ENCODE measurements at regions not wholly inside any gene's neighbourhood (a gene's known extent, or its start where the extent isn't known, plus 50 kb on each side); places are given as distances from the start of the nearest gene placed in this dataset.

- no peak overlapping the region for H3K27ac ChIP-seq (ENCODE audit: insufficient read length, low read depth, low read length)
- no peaks in the 10 kb centered on the region for H3K23me2 ChIP-seq (ENCODE audit: insufficient read length, low read depth, low read length, poor library complexity, severe bottlenecking)
- no peaks in the 10 kb centered on the region for H3K79me2 ChIP-seq (ENCODE audit: insufficient read depth, low read length)
- no peak overlapping the region for H3K23ac ChIP-seq (ENCODE audit: insufficient read length, low read depth, low read length)
- Mint-ChIP-seq H3K36me3 (ENCODE audit: insufficient read depth in 1 of 3, low read depth in 3 of 3) (peaks cover 0 to 7% (median 5%) of the 10 kb centered on the region in 3 experiments; a peak in 4 of 7 replicates), H3K4me3 (no peak overlapping the region), H3K4me1 (peaks cover 36 to 44% of the 10 kb centered on the region in 2 experiments), H3K27ac (0 out of 7 replicates have a peak overlapping the region, but pooled peaks of 1 of the 3 experiments have one; percentile 70), H3K9me3 (peaks cover 9 to 12% of the 10 kb centered on the region in 2 experiments; a peak in 4 of 5 replicates), H3K27me3 (ENCODE audit: low read depth) (no peaks in the 10 kb centered on the region)
- H3K56ac ChIP-seq (ENCODE audit: insufficient read length, low read depth, low read length): no peak overlapping the region
- H4K8ac ChIP-seq (replicated peaks; ENCODE audit: insufficient read length, low read depth, low read length): no peak overlapping the region
- H3T11ph ChIP-seq (ENCODE audit: low read length): no peak overlapping the region
- H3K4me2 ChIP-seq (ENCODE audit: insufficient read depth, insufficient read length, low read length): no peak overlapping the region
- H2AFZ ChIP-seq (ENCODE audit: low read length): no peak overlapping the region
- H3K9ac ChIP-seq (ENCODE audit: extremely low read depth, insufficient read length, low read length): no peak overlapping the region
- no peaks in the 10 kb centered on the region for H3K79me1 ChIP-seq (ENCODE audit: insufficient read depth, low read depth, low read length, poor library complexity, severe bottlenecking)
- WGBS (ENCODE audit: extremely low coverage, insufficient read length, low lambda C conversion rate): no CpG with 5 or more reads among the region's 1 CpG
- no peak overlapping the region for H3K4ac ChIP-seq (ENCODE audit: low read depth, low read length)
- H3K4me1 ChIP-seq (ENCODE audit: insufficient read depth, low read length): peaks cover 3% of the 10 kb centered on the region; the same call in 1 of the 2 replicates
- no peak overlapping the region for H3K18ac ChIP-seq (ENCODE audit: insufficient read length, low read depth, low read length)
- no peaks in the 10 kb centered on the region for H3K9me3 ChIP-seq (ENCODE audit: control insufficient read depth, low read depth, low read length)
- no peak overlapping the region for H2BK15ac ChIP-seq (ENCODE audit: low read depth, low read length)
- no peaks in the 10 kb centered on the region for H4K20me1 ChIP-seq (ENCODE audit: control insufficient read depth, insufficient read depth, insufficient read length)
- no peak overlapping the region for H4K91ac ChIP-seq (ENCODE audit: insufficient read length, low read depth, low read length)
- no peak for DNase-seq
- H2BK12ac ChIP-seq (ENCODE audit: insufficient read length, low read depth, low read length): no peak overlapping the region
- no peak overlapping the region for H2BK5ac ChIP-seq (ENCODE audit: insufficient read length, low read length)
- H3K27me3 ChIP-seq (ENCODE audit: insufficient read depth, low read length): no peaks in the 10 kb centered on the region
- no peak overlapping the region for H4K5ac ChIP-seq (ENCODE audit: insufficient read length, low read depth, low read length)
- TF ChIP-seq, protein P1, sequence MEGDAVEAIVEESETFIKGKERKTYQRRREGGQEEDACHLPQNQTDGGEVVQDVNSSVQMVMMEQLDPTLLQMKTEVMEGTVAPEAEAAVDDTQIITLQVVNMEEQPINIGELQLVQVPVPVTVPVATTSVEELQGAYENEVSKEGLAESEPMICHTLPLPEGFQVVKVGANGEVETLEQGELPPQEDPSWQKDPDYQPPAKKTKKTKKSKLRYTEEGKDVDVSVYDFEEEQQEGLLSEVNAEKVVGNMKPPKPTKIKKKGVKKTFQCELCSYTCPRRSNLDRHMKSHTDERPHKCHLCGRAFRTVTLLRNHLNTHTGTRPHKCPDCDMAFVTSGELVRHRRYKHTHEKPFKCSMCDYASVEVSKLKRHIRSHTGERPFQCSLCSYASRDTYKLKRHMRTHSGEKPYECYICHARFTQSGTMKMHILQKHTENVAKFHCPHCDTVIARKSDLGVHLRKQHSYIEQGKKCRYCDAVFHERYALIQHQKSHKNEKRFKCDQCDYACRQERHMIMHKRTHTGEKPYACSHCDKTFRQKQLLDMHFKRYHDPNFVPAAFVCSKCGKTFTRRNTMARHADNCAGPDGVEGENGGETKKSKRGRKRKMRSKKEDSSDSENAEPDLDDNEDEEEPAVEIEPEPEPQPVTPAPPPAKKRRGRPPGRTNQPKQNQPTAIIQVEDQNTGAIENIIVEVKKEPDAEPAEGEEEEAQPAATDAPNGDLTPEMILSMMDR (conservative IDR thresholded peaks at IDR 0.05): no peak
- no peak overlapping the region for H2BK120ac ChIP-seq (ENCODE audit: low read depth, low read length, poor library complexity, severe bottlenecking)
- no peak overlapping the region for H2BK20ac ChIP-seq (ENCODE audit: low read depth, low read length, poor library complexity, severe bottlenecking)
- no peak overlapping the region for H2AK5ac ChIP-seq (ENCODE audit: insufficient read length, low read length)
- no peak overlapping the region for H3K14ac ChIP-seq (ENCODE audit: insufficient read depth, low read length)
These were observed 930.2 kb upstream of the ALCAM start for GRCh38 chr3:104436506-104436905.
